K562 (cell line): ENCODE measurements at regions not wholly inside any gene's neighbourhood (a gene's known extent, or its start where the extent isn't known, plus 50 kb on each side); places are given as distances from the start of the nearest gene placed in this dataset.
"Not testable (repeated sequence)": the region's sequence is repeated elsewhere in the genome, so short reads cannot be mapped to it uniquely, and the experiment has no call there.

ENCODE experiments used
- ATAC-seq: fragments of 200-7000 bp; cut with Tn5 transposase; 3 replicates; pipeline ENCODE4 v1.9.1; 2020; ENCODE audit warnings: moderate library complexity
- BruUV-seq: library from RNA; stranded (reverse); fragments of 400-500 nt; replicated peaks from 2 replicates; lab custom pipeline; 2021; lab: Mats Ljungman, UMichigan
- CTCF ChIA-PET: fragments of 300-600 bp; formaldehyde crosslinking; extraction: SDS; loops from one replicate; lab custom pipeline; 2021; ENCODE audit warnings: low intra/inter-chr PET ratio; lab: Yijun Ruan, JAX
- POLR2A ChIA-PET: fragments of 300-600, 350-650 bp; sonication (Branson Sonifier 250); formaldehyde crosslinking; extraction: SDS; loops from one replicate; lab custom pipeline; 2021; ENCODE audit warnings: antibody characterized with exemption, inconsistent platforms; lab: Yijun Ruan, JAX
- DNase-seq, 4 experiments: peaks; one replicate each; pipeline versions ENCODE4 v3.0.0 to v3.0.0-alpha.2; 2011 to 2018; ENCODE audit warnings: low spot score in 3 of 4, mixed read lengths in 3 of 4; ENCODE audit errors: extremely low read depth in 1 of 4
- FAIRE-seq: peaks from 2 replicates; lab custom pipeline; 2011; peaks lifted over from hg19 to GRCh38; lab: Jason Lieb, UNC
- H2AFZ ChIP-seq: 2 replicates; pipeline ENCODE4 v1.6.0; 2011; ENCODE audit warnings: low read depth, low read length, control low read depth, inconsistent platforms
- H3K27ac ChIP-seq: fragments of 200-600 bp; 3 replicates; pipeline ENCODE4 v1.8.0; 2011; ENCODE audit warnings: low read depth, mild to moderate bottlenecking, control low read depth, inconsistent platforms, low read length, moderate library complexity, mixed read lengths; ENCODE audit errors: extremely low read depth
- H3K27me3 ChIP-seq, 2 experiments: fragments of 300-600 bp in 1 of 2; 2 replicates in 1 of 2; 3 replicates in 1 of 2; pipeline versions ENCODE4 v1.6.0 to v1.8.0; 2011; ENCODE audit warnings: inconsistent platforms in 2 of 2, low read length in 2 of 2, mild to moderate bottlenecking in 1 of 2, mixed read lengths in 1 of 2, moderate library complexity in 1 of 2; ENCODE audit not compliant: control insufficient read depth in 2 of 2, insufficient read depth in 2 of 2
- H3K36me3 ChIP-seq: fragments of 300-600 bp; 3 replicates; pipeline ENCODE4 v1.8.0; 2011; ENCODE audit warnings: mild to moderate bottlenecking, low read length, inconsistent platforms; ENCODE audit not compliant: control insufficient read depth, insufficient read depth
- H3K4me1 ChIP-seq, 2 experiments: fragments of 200-600 bp in 1 of 2; replicated peaks in 1 of 2; 2 replicates in 1 of 2; 3 replicates in 1 of 2; pipeline versions ENCODE4 v1.5.1 to v1.8.0; 2011; ENCODE audit warnings: inconsistent platforms in 2 of 2, low read length in 2 of 2, mild to moderate bottlenecking in 1 of 2, mixed read lengths in 1 of 2, moderate library complexity in 1 of 2; ENCODE audit not compliant: control insufficient read depth in 2 of 2, insufficient read depth in 2 of 2
- H3K4me2 ChIP-seq: 2 replicates; pipeline ENCODE4 v1.6.1; 2011; ENCODE audit warnings: low read length, control low read depth, inconsistent platforms, mixed read lengths; ENCODE audit not compliant: insufficient read depth
- H3K4me3 ChIP-seq: fragments of 200-600 bp; sonication (generic), shearing (Covaris generic); 2 replicates; pipeline ENCODE4 v1.5.1; 2016; ENCODE audit warnings: control low read depth, inconsistent platforms
- H3K79me2 ChIP-seq: fragments of 200-600 bp; 3 replicates; pipeline ENCODE4 v1.8.0; 2011; ENCODE audit warnings: low read length, inconsistent platforms; ENCODE audit not compliant: control insufficient read depth, insufficient read depth
- H3K9ac ChIP-seq, 2 experiments: 2 replicates each; pipeline versions ENCODE4 v1.6.0 to v1.6.1; 2011; ENCODE audit warnings: low read depth in 2 of 2, low read length in 2 of 2, control low read depth in 1 of 2, inconsistent platforms in 1 of 2, mild to moderate bottlenecking in 1 of 2, mixed read lengths in 1 of 2; ENCODE audit not compliant: insufficient read depth in 1 of 2
- H3K9me1 ChIP-seq: one replicate; pipeline ENCODE4 v1.6.0; 2011; ENCODE audit warnings: inconsistent platforms, mild to moderate bottlenecking, low read length, moderate library complexity; ENCODE audit not compliant: control insufficient read depth, insufficient read depth
- H3K9me3 ChIP-seq: replicated peaks from 2 replicates; pipeline ENCODE4 v1.5.1; 2011; ENCODE audit warnings: low read depth, low read length, inconsistent platforms; ENCODE audit not compliant: control insufficient read depth, insufficient read depth
- H4K20me1 ChIP-seq: replicated peaks from 2 replicates; pipeline ENCODE4 v1.6.1; 2011; ENCODE audit warnings: low read length, inconsistent platforms, mixed read lengths; ENCODE audit not compliant: control insufficient read depth, insufficient read depth
- KLF6 ChIP-seq: fragments of 250-450 bp; sonication (Bioruptor Pico); IDR thresholded peaks from 2 replicates; pipeline ENCODE4 v1.4.0; 2020; ENCODE audit warnings: mild to moderate bottlenecking, moderate library complexity, borderline replicate concordance
- POU5F1 ChIP-seq: fragments of 150-350 bp; IDR thresholded peaks from 2 replicates; pipeline ENCODE4 v1.6.1; 2014; ENCODE audit warnings: borderline replicate concordance, low read length, low read depth, mild to moderate bottlenecking; ENCODE audit not compliant: partially characterized antibody
- WGBS: fragments of 100-300 bp; shearing (Covaris generic); methylation state at CpG from one replicate; pipeline ENCODE4 v1.1.6; 2016; ENCODE audit warnings: low coverage, mixed read lengths; ENCODE audit not compliant: insufficient coverage; ENCODE audit errors: missing lambda C conversion rate; 5-methylcytosine and 5-hydroxymethylcytosine counted together
- in situ Hi-C: fragments of 300-500 bp; cut with MboI; formaldehyde crosslinking; loops from 4 replicates; pipeline ENCODE4 v1.15.0; 2018; ENCODE audit warnings: inconsistent platforms, mixed read lengths
- intact Hi-C: fragments of 100-400 bp; cut with micrococcal nuclease; formaldehyde crosslinking; loops from 2 replicates; pipeline ENCODE4 v1.14.2; 2022
- TF ChIP-seq, protein P1 (sequence below), 2 experiments: fragments of 450-650 bp; IDR thresholded peaks; 2 replicates each; pipeline ENCODE4 v1.6.1; 2016; ENCODE audit warnings: mild to moderate bottlenecking in 2 of 2, borderline replicate concordance in 1 of 2, low read depth in 1 of 2, moderate library complexity in 1 of 2

DNA sequence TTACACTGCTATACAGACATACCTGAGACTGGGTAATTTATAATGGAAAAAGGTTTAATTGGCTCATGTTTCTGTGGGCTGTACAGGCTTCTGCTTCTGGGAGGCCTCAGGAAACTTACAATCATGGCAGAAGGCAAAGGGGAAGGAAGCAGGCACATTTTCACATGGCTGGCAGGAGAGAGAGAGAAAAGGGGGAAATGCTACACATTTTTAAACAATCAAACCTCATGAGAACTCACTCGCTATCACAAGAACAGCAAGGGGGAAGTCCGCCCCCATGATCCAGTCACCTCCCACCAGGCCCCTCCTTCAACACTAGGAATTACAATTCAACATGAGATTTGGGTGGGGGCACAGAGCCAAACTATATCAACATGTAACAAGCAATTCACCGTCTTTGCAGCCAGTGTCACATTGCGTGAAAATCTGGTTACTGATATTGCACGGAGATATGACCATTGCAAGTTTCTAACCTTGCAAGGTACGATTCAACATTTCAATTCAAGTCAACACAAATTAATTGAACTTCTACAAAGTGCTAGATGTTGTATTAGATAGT, 61.7 kb upstream of the RELL1 start (continued):
- TF ChIP-seq KLF6 (CRISPR knock-in tag) = no peak
- no peak for TF ChIP-seq POU5F1
- TF ChIP-seq, protein P1, sequence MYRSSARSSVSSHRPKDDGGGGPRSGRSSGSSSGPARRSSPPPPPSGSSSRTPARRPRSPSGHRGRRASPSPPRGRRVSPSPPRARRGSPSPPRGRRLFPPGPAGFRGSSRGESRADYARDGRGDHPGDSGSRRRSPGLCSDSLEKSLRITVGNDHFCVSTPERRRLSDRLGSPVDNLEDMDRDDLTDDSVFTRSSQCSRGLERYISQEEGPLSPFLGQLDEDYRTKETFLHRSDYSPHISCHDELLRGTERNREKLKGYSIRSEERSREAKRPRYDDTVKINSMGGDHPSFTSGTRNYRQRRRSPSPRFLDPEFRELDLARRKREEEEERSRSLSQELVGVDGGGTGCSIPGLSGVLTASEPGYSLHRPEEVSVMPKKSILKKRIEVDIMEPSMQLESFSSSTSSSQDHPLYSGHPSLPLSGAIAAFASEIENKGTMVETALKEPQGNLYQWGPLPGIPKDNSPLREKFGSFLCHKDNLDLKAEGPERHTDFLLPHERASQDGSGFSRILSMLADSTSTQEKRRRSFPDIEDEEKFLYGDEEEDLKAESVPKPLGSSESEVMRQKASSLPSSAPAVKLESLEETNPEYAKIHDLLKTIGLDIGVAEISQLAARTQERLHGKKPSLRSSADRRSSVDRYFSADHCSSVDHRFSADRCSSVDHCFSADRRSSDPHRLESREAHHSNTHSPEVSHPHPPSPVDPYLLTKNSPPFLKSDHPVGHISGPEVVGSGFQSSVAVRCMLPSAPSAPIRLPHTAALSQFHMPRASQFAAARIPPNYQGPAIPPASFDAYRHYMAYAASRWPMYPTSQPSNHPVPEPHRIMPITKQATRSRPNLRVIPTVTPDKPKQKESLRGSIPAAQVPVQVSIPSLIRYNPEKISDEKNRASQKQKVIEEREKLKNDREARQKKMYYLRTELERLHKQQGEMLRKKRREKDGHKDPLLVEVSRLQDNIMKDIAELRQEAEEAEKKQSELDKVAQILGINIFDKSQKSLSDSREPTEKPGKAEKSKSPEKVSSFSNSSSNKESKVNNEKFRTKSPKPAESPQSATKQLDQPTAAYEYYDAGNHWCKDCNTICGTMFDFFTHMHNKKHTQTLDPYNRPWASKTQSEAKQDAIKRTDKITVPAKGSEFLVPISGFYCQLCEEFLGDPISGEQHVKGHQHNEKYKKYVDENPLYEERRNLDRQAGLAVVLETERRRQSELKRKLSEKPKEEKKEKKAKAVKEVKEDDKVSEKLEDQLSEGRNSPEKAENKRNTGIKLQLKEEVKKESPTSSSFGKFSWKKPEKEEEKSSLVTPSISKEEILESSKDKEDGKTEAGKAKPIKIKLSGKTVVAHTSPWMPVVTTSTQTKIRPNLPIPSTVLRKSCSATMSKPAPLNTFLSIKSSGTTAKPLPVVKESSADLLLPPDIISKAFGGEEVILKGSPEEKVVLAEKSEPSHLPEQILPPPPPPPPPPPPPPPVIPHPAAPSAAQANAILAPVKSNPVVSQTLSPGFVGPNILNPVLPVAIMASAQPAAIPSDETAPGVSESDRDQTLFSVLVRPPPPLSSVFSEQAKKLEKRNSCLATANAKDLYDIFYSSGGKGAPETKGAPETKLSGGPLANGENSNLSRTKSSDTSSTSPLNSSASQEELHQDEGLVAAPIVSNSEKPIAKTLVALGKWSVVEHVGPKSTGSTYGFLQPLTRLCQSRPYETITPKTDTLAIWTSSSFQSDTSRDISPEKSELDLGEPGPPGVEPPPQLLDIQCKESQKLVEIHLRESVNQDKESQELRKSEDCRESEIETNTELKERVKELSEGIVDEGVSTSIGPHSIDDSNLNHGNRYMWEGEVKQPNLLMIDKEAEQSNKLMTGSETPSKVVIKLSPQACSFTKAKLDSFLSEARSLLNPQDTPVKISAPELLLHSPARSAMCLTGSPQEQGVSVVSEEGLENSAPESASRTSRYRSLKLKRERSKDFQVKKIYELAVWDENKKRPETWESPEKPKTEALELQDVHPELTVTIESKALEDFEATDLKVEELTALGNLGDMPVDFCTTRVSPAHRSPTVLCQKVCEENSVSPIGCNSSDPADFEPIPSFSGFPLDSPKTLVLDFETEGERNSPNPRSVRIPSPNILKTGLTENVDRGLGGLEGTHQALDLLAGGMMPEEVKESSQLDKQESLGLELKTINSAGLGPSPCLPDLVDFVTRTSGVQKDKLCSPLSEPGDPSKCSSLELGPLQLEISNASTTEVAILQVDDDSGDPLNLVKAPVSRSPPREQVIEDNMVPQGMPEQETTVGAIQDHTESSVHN (IDR thresholded peaks at IDR 0.05; ENCODE audit: borderline replicate concordance in 1 of 2, low read depth in 1 of 2) = no peak

DNA sequence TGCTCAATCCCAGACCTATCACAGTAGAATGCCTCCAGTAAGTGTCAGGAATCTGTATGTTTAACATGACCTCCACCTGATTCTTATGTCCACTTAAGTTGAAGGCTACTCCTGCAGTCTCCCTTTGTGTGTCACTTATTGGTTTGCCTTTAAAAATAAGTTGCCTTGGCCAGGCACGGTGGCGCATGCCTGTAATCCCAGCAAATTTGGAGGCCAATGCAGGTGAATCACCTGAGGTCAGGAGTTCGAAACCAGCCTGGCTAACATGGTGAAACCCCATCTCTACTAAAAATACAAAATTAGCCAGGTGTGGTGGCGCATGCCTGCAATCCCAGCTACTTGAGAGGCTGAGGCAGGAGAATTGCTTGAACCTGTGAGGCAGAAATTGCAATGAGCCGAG, 60.7 kb upstream of the RELL1 start:
- CTCF ChIA-PET, ATAC-seq, H3K4me2 ChIP-seq, BruUV-seq, H3K9ac ChIP-seq, H3K27me3 ChIP-seq, intact Hi-C loops, H3K9me1 ChIP-seq, FAIRE-seq, H3K79me2 ChIP-seq, H3K27ac ChIP-seq, H2AFZ ChIP-seq, DNase-seq, H3K4me3 ChIP-seq, in situ Hi-C loops, H3K36me3 ChIP-seq, H4K20me1 ChIP-seq, POLR2A ChIA-PET, H3K4me1 ChIP-seq, H3K9me3 ChIP-seq: not testable (repeated sequence)
- 15% methylated on average over 5 of the region's 5 CpGs for WGBS
